K562 (cell line): ENCODE measurements at regions not wholly inside any gene's neighbourhood (a gene's known extent, or its start where the extent isn't known, plus 50 kb on each side); places are given as distances from the start of the nearest gene placed in this dataset.

Experiments used
- ADNP ChIP-seq: fragments of 200-800 bp; sonication (Bioruptor generic); IDR thresholded peaks from 2 replicates; pipeline ENCODE4 v1.6.1; 2016; ENCODE audit warnings: missing genetic modification characterization, missing compliant biosample characterization
- ARHGAP35 ChIP-seq: fragments of 450-650 bp; IDR thresholded peaks from 2 replicates; pipeline ENCODE4 v1.6.1; 2018; ENCODE audit not compliant: partially characterized antibody
- ARNT ChIP-seq, 2 experiments: fragments of 450-650 bp; IDR thresholded peaks; 2 replicates each; pipeline ENCODE4 v1.6.1; 2016; ENCODE audit warnings: mild to moderate bottlenecking in 1 of 2
- CC2D1A ChIP-seq: fragments of 450-650 bp; IDR thresholded peaks from 2 replicates; pipeline ENCODE4 v1.6.1; 2017; ENCODE audit warnings: mild to moderate bottlenecking
- CEBPB ChIP-seq: fragments of 450-650 bp; IDR thresholded peaks from 2 replicates; pipeline ENCODE4 v1.6.1; 2016; ENCODE audit warnings: missing genetic modification characterization, missing compliant biosample characterization
- DMBX1 ChIP-seq: fragments of 250-450 bp; sonication (Bioruptor Pico); IDR thresholded peaks from 2 replicates; pipeline ENCODE4 v1.8.0; 2022; ENCODE audit warnings: inconsistent platforms, mild to moderate bottlenecking, moderate library complexity, borderline replicate concordance
- E2F3 ChIP-seq: fragments of 250-450 bp; sonication (Bioruptor Pico); IDR thresholded peaks from 2 replicates; pipeline ENCODE4 v1.4.0; 2020; ENCODE audit warnings: mild to moderate bottlenecking
- EHMT2 ChIP-seq: fragments of 450-650 bp; IDR thresholded peaks from 2 replicates; pipeline ENCODE4 v1.6.1; 2018; ENCODE audit warnings: antibody characterized with exemption
- ERF ChIP-seq: fragments of 450-650 bp; formaldehyde crosslinking; IDR thresholded peaks from 2 replicates; pipeline ENCODE4 v1.4.0; 2020; ENCODE audit warnings: mild to moderate bottlenecking, mixed read lengths
- HMBOX1 ChIP-seq: sonication (generic); IDR thresholded peaks from 2 replicates; pipeline ENCODE4 v1.6.1; 2016
- HMGN3 ChIP-seq: IDR thresholded peaks from 2 replicates; pipeline ENCODE4 v1.6.1; 2011; ENCODE audit warnings: borderline replicate concordance, low read depth, mild to moderate bottlenecking, mixed read lengths, low read length; ENCODE audit not compliant: insufficient read length; ENCODE audit errors: extremely low read depth
- KLF10 ChIP-seq: fragments of 250-450 bp; sonication (Bioruptor Pico); IDR thresholded peaks from 2 replicates; pipeline ENCODE4 v1.6.1; 2021; ENCODE audit warnings: matching md5 sums
- NEUROD1 ChIP-seq: fragments of 150-350 bp; IDR thresholded peaks from 2 replicates; pipeline ENCODE4 v1.6.1; 2014; ENCODE audit warnings: borderline replicate concordance, low read length, low read depth; ENCODE audit not compliant: partially characterized antibody
- NFIC ChIP-seq: fragments of 450-650 bp; IDR thresholded peaks from 2 replicates; pipeline ENCODE4 v1.6.1; 2017; ENCODE audit warnings: mild to moderate bottlenecking, inconsistent platforms
- NR3C1 ChIP-seq: sonication (generic); formaldehyde crosslinking; IDR thresholded peaks from 2 replicates; pipeline ENCODE4 v1.8.1; 2022; ENCODE audit warnings: missing genetic modification reagents
- PML ChIP-seq: IDR thresholded peaks from 2 replicates; pipeline ENCODE4 v1.6.1; 2012; ENCODE audit warnings: low read length, inconsistent platforms
- POLR2AphosphoS5 ChIP-seq: IDR thresholded peaks from 2 replicates; pipeline ENCODE4 v1.6.1; 2011; ENCODE audit warnings: mild to moderate bottlenecking, low read depth, low read length, moderate library complexity; ENCODE audit not compliant: control insufficient read depth, insufficient read depth
- TAF7 ChIP-seq: fragments of 450-650 bp; IDR thresholded peaks from 2 replicates; pipeline ENCODE4 v1.6.1; 2016; ENCODE audit warnings: missing genetic modification characterization, missing compliant biosample characterization
- TEAD2 ChIP-seq: fragments of 450-650 bp; IDR thresholded peaks from 2 replicates; pipeline ENCODE4 v1.6.1; 2016; ENCODE audit warnings: missing genetic modification characterization, control low read depth, missing compliant biosample characterization
- TSC22D4 ChIP-seq: fragments of 450-650 bp; IDR thresholded peaks from 2 replicates; pipeline ENCODE4 v1.6.1; 2016; ENCODE audit warnings: missing genetic modification characterization, missing biosample characterization, control low read depth
- ZBTB17 ChIP-seq: fragments of 450-650 bp; formaldehyde crosslinking; IDR thresholded peaks from 2 replicates; pipeline ENCODE4 v1.4.0; 2020; ENCODE audit warnings: mild to moderate bottlenecking
- ZFP30 ChIP-seq: fragments of 250-450 bp; sonication (Bioruptor Pico); IDR thresholded peaks from 2 replicates; pipeline ENCODE4 v1.8.0; 2022; ENCODE audit warnings: moderate library complexity, mild to moderate bottlenecking, inconsistent platforms, borderline replicate concordance
- ZFP91 ChIP-seq: sonication (generic); formaldehyde crosslinking; IDR thresholded peaks from 2 replicates; pipeline ENCODE4 v1.8.0; 2022; ENCODE audit warnings: mild to moderate bottlenecking, missing genetic modification reagents
- ZKSCAN3 ChIP-seq: fragments of 250-450 bp; sonication (Bioruptor Pico); IDR thresholded peaks from 2 replicates; pipeline ENCODE4 v1.4.0; 2020
- ZNF12 ChIP-seq: sonication (generic); formaldehyde crosslinking; IDR thresholded peaks from 2 replicates; pipeline ENCODE4 v1.4.0; 2020; ENCODE audit warnings: mild to moderate bottlenecking, missing genetic modification reagents
- ZNF146 ChIP-seq: IDR thresholded peaks from one replicate; pipeline ENCODE4 v1.6.1; 2018; ENCODE audit warnings: missing compliant biosample characterization; ENCODE audit not compliant: unreplicated experiment
- ZNF436 ChIP-seq: fragments of 250-450, 450-650 bp; sonication (Bioruptor Pico); formaldehyde crosslinking; IDR thresholded peaks from 2 replicates; pipeline ENCODE4 v1.7.0; 2020; ENCODE audit warnings: mild to moderate bottlenecking
- ZNF511 ChIP-seq: sonication (generic); formaldehyde crosslinking; IDR thresholded peaks from 2 replicates; pipeline ENCODE4 v1.8.0; 2022; ENCODE audit warnings: mild to moderate bottlenecking, missing genetic modification reagents

- TF ChIP-seq ZFP91 (CRISPR knock-in tag) (no peak), PML (peak; percentile 87), NR3C1 (CRISPR knock-in tag) (no peak), ERF (CRISPR knock-in tag) (no peak), ZNF511 (CRISPR knock-in tag) (no peak), ZFP30 (no peak), CEBPB (tag) (peak; percentile 91), KLF10 (CRISPR knock-in tag) (0 out of 2 replicates have a peak, but pooled peaks have one; percentile 61), ARNT (IDR thresholded peaks at IDR 0.05) (peak in 1 of 2 experiments; percentile 78; a peak in 2 of 4 replicates), NEUROD1 (peak; percentile 76), HMBOX1 (peak; percentile 80), POLR2AphosphoS5 (peak; percentile 82), NFIC (peak; percentile 44; the same call in 1 of the 2 replicates), ZKSCAN3 (no peak), ARHGAP35 (no peak), TSC22D4 (tag) (peak; percentile 66; the same call in 1 of the 2 replicates), EHMT2 (peak; percentile 65; the same call in 1 of the 2 replicates), HMGN3 (peak; percentile 55), TAF7 (tag) (peak; percentile 68), ZBTB17 (CRISPR knock-in tag) (no peak), E2F3 (no peak), ZNF436 (no peak), TEAD2 (tag) (no peak), ADNP (tag) (peak; percentile 70; the same call in 1 of the 2 replicates), DMBX1 (CRISPR knock-in tag) (peak; percentile 96), CC2D1A (peak; percentile 71), ZNF12 (CRISPR knock-in tag) (no peak), ZNF146 (no peak)
These were observed 106.7 kb downstream of the APIP start (continued) for GRCh38 chr11:34809191-34810106.
